ENCODE measurements at regions not wholly inside any gene's neighbourhood (a gene's known extent, or its start where the extent isn't known, plus 50 kb on each side); places are given as distances from the start of the nearest gene placed in this dataset.

DNA sequence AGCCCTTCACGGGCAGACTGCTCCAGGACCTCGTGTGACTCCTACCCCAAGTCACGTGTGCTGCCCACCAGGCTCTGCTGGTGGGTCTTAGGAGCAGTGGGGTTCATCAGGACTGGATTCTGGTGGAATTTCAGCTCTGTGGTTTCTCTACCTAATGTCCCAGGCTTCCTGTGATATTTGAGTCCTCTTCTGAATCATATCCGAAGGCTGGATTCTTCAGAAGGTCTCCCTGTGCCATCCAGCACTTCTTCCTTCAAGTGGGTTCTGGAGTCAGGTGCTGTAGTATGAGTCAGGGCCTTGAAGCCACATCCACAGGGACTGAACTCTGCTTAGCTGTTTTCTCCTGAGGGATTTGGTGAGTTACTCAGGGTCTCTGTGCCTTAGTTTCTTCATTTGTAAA, 850.2 kb upstream of the CELF4 start:
- Histone ChIP-seq H2AFZ (ENCODE audit: low read depth) (no peak overlapping the region), H4K20me1 (ENCODE audit: insufficient read depth) (no peaks in the 10 kb centered on the region), H3K27me3 (ENCODE audit: insufficient read depth, low read depth) (no peaks in the 10 kb centered on the region), H3K4me1 (ENCODE audit: low read depth, poor library complexity, severe bottlenecking) (no peaks in the 10 kb centered on the region), H3K9ac (no peak overlapping the region), H3K4me3 (IDR thresholded peaks at IDR 0.05; ENCODE audit: insufficient read depth, low read depth, low read length) (no peak overlapping the region), H3K36me3 (ENCODE audit: insufficient read depth) (no peaks in the 10 kb centered on the region), H3K27ac (no peak overlapping the region), H3K79me2 (ENCODE audit: insufficient read depth, low read depth) (no peaks in the 10 kb centered on the region), H3K4me2 (no peak overlapping the region)
- TF ChIP-seq, protein P1, sequence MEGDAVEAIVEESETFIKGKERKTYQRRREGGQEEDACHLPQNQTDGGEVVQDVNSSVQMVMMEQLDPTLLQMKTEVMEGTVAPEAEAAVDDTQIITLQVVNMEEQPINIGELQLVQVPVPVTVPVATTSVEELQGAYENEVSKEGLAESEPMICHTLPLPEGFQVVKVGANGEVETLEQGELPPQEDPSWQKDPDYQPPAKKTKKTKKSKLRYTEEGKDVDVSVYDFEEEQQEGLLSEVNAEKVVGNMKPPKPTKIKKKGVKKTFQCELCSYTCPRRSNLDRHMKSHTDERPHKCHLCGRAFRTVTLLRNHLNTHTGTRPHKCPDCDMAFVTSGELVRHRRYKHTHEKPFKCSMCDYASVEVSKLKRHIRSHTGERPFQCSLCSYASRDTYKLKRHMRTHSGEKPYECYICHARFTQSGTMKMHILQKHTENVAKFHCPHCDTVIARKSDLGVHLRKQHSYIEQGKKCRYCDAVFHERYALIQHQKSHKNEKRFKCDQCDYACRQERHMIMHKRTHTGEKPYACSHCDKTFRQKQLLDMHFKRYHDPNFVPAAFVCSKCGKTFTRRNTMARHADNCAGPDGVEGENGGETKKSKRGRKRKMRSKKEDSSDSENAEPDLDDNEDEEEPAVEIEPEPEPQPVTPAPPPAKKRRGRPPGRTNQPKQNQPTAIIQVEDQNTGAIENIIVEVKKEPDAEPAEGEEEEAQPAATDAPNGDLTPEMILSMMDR (conservative IDR thresholded peaks at IDR 0.05; ENCODE audit: low read depth, low read length) = no peak

- no peaks in the 10 kb centered on the region for H3K27me3 ChIP-seq (ENCODE audit: insufficient read depth, low read depth)
- no peaks in the 10 kb centered on the region for H4K20me1 ChIP-seq (ENCODE audit: insufficient read depth)
- H3K9ac ChIP-seq = no peak overlapping the region
- H3K27ac ChIP-seq = no peak overlapping the region
- no peaks in the 10 kb centered on the region for H3K79me2 ChIP-seq (ENCODE audit: insufficient read depth, low read depth)
- no peaks in the 10 kb centered on the region for H3K4me1 ChIP-seq (ENCODE audit: low read depth, poor library complexity, severe bottlenecking)
- no peaks in the 10 kb centered on the region for H3K36me3 ChIP-seq (ENCODE audit: insufficient read depth)
- TF ChIP-seq, protein P1 (conservative IDR thresholded peaks at IDR 0.05; ENCODE audit: low read depth, low read length) = no peak
- no peak overlapping the region for H3K4me3 ChIP-seq (IDR thresholded peaks at IDR 0.05; ENCODE audit: insufficient read depth, low read depth, low read length)
- H3K4me2 ChIP-seq = no peak overlapping the region
- H2AFZ ChIP-seq (ENCODE audit: low read depth) = no peak overlapping the region
Measured at GRCh38 chr18:38413193-38413592, 847.6 kb upstream of the CELF4 start.

DNA sequence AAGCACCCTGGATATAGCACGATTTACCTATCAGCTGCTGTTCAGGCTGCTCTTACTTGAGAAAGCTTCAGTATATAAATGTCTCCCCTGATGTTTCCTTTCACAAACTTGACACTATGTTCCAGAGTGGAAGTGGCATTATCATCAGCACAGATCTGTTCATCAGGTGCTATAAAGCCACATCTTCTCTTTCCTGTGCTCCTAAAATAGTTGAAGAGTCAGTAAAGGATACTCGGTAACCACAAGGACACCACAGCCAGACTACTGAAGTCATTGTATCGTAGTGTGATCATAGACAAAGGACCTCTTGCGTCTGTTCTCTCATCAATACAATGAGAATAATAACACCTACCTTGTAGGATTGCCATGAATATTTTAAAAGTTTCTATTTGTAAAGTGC, 841.0 kb upstream of the CELF4 start:
- Histone ChIP-seq H3K27ac (no peak overlapping the region), H4K20me1 (ENCODE audit: insufficient read depth) (no peaks in the 10 kb centered on the region), H3K36me3 (ENCODE audit: insufficient read depth) (no peaks in the 10 kb centered on the region), H3K4me1 (ENCODE audit: low read depth, poor library complexity, severe bottlenecking) (no peaks in the 10 kb centered on the region), H3K27me3 (ENCODE audit: insufficient read depth, low read depth) (no peaks in the 10 kb centered on the region), H3K9ac (no peak overlapping the region), H3K79me2 (ENCODE audit: insufficient read depth, low read depth) (no peaks in the 10 kb centered on the region), H3K4me3 (IDR thresholded peaks at IDR 0.05; ENCODE audit: insufficient read depth, low read depth, low read length) (no peak overlapping the region), H2AFZ (ENCODE audit: low read depth) (no peak overlapping the region), H3K4me2 (no peak overlapping the region)
- TF ChIP-seq, protein P1 (conservative IDR thresholded peaks at IDR 0.05; ENCODE audit: low read depth, low read length) = no peak

DNA sequence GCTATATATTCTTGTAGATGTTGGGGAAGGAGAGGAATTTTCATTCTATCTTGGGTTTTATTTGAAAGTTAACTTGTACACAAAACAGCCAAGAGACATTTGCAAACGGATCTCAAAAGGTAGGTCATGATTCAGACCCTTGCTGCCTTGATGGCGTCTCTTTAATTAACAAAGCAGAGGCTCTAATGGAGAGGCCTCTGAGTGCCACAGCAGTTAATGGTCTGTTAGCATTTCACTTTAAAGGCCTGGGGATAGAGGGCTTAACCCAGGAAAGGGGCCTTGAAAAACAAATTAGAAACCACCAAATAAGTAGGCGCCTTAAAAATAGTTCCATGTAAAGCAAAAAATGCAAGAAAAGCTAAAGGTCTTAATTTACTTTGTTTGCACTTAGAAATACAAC, 836.9 kb upstream of the CELF4 start:
- no peak overlapping the region for H3K27ac ChIP-seq
- H3K9ac ChIP-seq = no peak overlapping the region
- no peaks in the 10 kb centered on the region for H4K20me1 ChIP-seq (ENCODE audit: insufficient read depth)
- no peaks in the 10 kb centered on the region for H3K36me3 ChIP-seq (ENCODE audit: insufficient read depth)
- H3K4me2 ChIP-seq = no peak overlapping the region
- H3K79me2 ChIP-seq (ENCODE audit: insufficient read depth, low read depth) = no peaks in the 10 kb centered on the region
- H2AFZ ChIP-seq (ENCODE audit: low read depth) = no peak overlapping the region
- H3K4me3 ChIP-seq (IDR thresholded peaks at IDR 0.05; ENCODE audit: insufficient read depth, low read depth, low read length) = no peak overlapping the region
- H3K4me1 ChIP-seq (ENCODE audit: low read depth, poor library complexity, severe bottlenecking) = no peaks in the 10 kb centered on the region
- H3K27me3 ChIP-seq (ENCODE audit: insufficient read depth, low read depth) = no peaks in the 10 kb centered on the region
- TF ChIP-seq, protein P1 (conservative IDR thresholded peaks at IDR 0.05; ENCODE audit: low read depth, low read length) = no peak

GRCh38 chr18:38397094-38397493, 831.5 kb upstream of the CELF4 start:
- no peak overlapping the region for H2AFZ ChIP-seq (ENCODE audit: low read depth)
- TF ChIP-seq, protein P1 (conservative IDR thresholded peaks at IDR 0.05; ENCODE audit: low read depth, low read length) = no peak
- H3K4me1 ChIP-seq (ENCODE audit: low read depth, poor library complexity, severe bottlenecking) = no peaks in the 10 kb centered on the region
- H3K4me3 ChIP-seq (IDR thresholded peaks at IDR 0.05; ENCODE audit: insufficient read depth, low read depth, low read length) = no peak overlapping the region
- H4K20me1 ChIP-seq (ENCODE audit: insufficient read depth) = no peaks in the 10 kb centered on the region
- H3K27ac ChIP-seq = no peak overlapping the region
- H3K9ac ChIP-seq = no peak overlapping the region
- H3K27me3 ChIP-seq (ENCODE audit: insufficient read depth, low read depth) = no peaks in the 10 kb centered on the region
- no peak overlapping the region for H3K4me2 ChIP-seq
- H3K36me3 ChIP-seq (ENCODE audit: insufficient read depth) = no peaks in the 10 kb centered on the region
- H3K79me2 ChIP-seq (ENCODE audit: insufficient read depth, low read depth) = no peaks in the 10 kb centered on the region
